Transverse colon (tissue), 4 donors: ENCODE measurements at regions not wholly inside any gene's neighbourhood (a gene's known extent, or its start where the extent isn't known, plus 50 kb on each side); places are given as distances from the start of the nearest gene placed in this dataset.

ENCODE experiments used
- DNase-seq: peaks from one replicate; pipeline ENCODE4 v3.0.0-alpha.2; 2019
- H3K27ac ChIP-seq, 4 donors: fragments of 200-600 bp; sonication (generic); 2 replicates each; pipeline ENCODE4 v1.5.1; 2016 to 2018; ENCODE audit warnings: inconsistent platforms in 4 of 4
- H3K27me3 ChIP-seq: fragments of 200-600 bp; sonication (generic); 2 replicates; pipeline ENCODE4 v1.5.1; 2017; ENCODE audit warnings: inconsistent platforms
- H3K36me3 ChIP-seq, 4 donors: fragments of 200-600 bp; sonication (generic); 2 replicates each; pipeline ENCODE4 v1.5.1; 2017 to 2019; ENCODE audit warnings: inconsistent platforms in 4 of 4
- H3K4me1 ChIP-seq, 4 donors: fragments of 200-600 bp; sonication (generic); 2 replicates each; pipeline ENCODE4 v1.5.1; 2017 to 2020; ENCODE audit warnings: inconsistent platforms in 4 of 4
- H3K4me3 ChIP-seq, 4 donors: fragments of 200-600 bp; sonication (generic); 1 replicate in 1 of 4; 2 replicates in 3 of 4; pipeline versions ENCODE4 v1.5.1 to v1.6.1; 2017 to 2019; ENCODE audit warnings: inconsistent platforms in 4 of 4
- H3K9me3 ChIP-seq, 2 donors: fragments of 200-600 bp; sonication (generic); 2 replicates each; pipeline ENCODE4 v1.5.1; 2017 to 2019; ENCODE audit warnings: inconsistent platforms in 2 of 2
- CTCF ChIP-seq, 5 experiments: fragments of 200-600 bp in 3 of 5; fragments of 450-650 bp in 2 of 5; sonication (generic) in 3 of 5; IDR thresholded peaks; 1 replicate in 2 of 5; 2 replicates in 3 of 5; pipeline ENCODE4 v1.5.1; 2016 to 2017; ENCODE audit warnings: antibody characterized with exemption in 5 of 5, inconsistent platforms in 3 of 5, mild to moderate bottlenecking in 2 of 5, moderate library complexity in 1 of 5
- EP300 ChIP-seq: sonication (generic); formaldehyde crosslinking; IDR thresholded peaks from one replicate; pipeline ENCODE4 v1.6.1; 2017; ENCODE audit warnings: antibody characterized with exemption, low read depth
- POLR2A ChIP-seq: fragments of 450-650 bp; IDR thresholded peaks from one replicate; pipeline ENCODE4 v1.6.1; 2016; ENCODE audit warnings: antibody characterized with exemption, mild to moderate bottlenecking, moderate library complexity
- POLR2AphosphoS5 ChIP-seq, 3 donors: sonication (generic); formaldehyde crosslinking; IDR thresholded peaks; one replicate each; pipeline ENCODE4 v1.6.1; 2016; ENCODE audit warnings: antibody characterized with exemption in 3 of 3
- WGBS, 2 donors: methylation state at CpG; one replicate each; pipeline ENCODE4 v1.1.5; 2018; ENCODE audit warnings: low coverage in 1 of 2; 5-methylcytosine and 5-hydroxymethylcytosine counted together
- in situ Hi-C, 4 donors: fragments of 200-750 bp; cut with MboI; loops; one replicate each; pipeline versions ENCODE4 v1.15.0 to v1.15.1; 2017; ENCODE audit warnings: low sequenced_read_pairs in 3 of 4, low pct_ligation_motif_present in 1 of 4, low pct_unique_long_range_greater_than_20kb in 1 of 4
- intact Hi-C: fragments of 100-400 bp; cut with DNase I; formaldehyde crosslinking; loops from one replicate; pipeline ENCODE4 v1.15.1; 2023; ENCODE audit warnings: low total_unique reads

DNA sequence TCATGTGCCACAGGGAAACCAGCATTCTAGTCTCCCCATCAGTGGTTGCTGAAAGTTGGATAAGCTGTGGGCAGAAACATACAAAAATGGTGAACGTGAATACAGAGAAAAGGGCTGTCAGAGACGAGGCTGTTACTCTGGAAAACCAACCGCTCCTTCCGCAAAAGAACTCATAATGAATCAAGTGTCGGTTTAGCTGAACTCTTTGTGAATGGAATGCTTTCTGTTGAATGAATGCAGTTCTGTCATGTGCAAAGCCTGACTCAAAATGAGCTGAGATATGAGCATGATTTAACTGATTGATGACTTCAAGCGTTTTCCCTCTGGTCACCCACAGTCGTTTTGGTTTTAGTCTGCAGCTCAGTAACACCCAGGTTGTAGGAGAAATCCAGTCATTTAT, 298.3 kb downstream of the ETS1 start:
- H3K4me3 ChIP-seq = no peak overlapping the region
- DNase-seq = no peak
- no peaks in the 10 kb centered on the region for H3K36me3 ChIP-seq
- H3K4me1 ChIP-seq = peaks cover 15 to 43% (median 25%) of the 10 kb centered on the region in 4 donors
- intact Hi-C loops = loop anchor here (10.0 kb wide), 1 partner anchor 546 kb away; no protein-coding TSS in a partner anchor
- no peak for TF ChIP-seq POLR2AphosphoS5 (IDR thresholded peaks at IDR 0.05)
- no peak for TF ChIP-seq CTCF (IDR thresholded peaks at IDR 0.05)
- TF ChIP-seq EP300 = no peak
- TF ChIP-seq POLR2A = no peak
- no peak overlapping the region for H3K27ac ChIP-seq
- H3K27me3 ChIP-seq = no peaks in the 10 kb centered on the region
- WGBS, 2 donors = 74 to 75% methylated on average over 5 to 7 of the region's 7 CpGs
- no peaks in the 10 kb centered on the region for H3K9me3 ChIP-seq
- in situ Hi-C loops = loop anchor here (5.0 to 25.0 kb wide), 6 partner anchors 114 to 548 kb away; no protein-coding TSS in a partner anchor

DNA sequence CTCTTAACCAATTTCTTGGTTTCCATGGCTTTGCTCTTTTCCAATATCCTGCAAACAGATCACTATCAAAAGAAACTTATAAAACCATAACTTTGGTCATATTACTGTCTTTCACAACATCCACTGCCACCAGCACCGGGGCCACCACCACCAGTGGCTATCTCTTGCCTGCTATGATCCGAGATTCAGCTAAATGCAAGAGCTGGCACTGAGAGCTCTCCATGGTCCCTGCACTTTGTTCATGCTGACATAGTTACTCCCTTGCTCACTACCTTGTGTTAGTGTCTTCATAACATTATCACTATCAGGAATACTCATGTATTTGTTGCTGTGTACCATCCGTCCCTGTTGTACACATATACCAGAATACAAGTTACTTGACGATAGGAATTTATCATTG, 299.0 kb downstream of the ETS1 start:
- TF ChIP-seq CTCF (IDR thresholded peaks at IDR 0.05) (no peak), POLR2AphosphoS5 (IDR thresholded peaks at IDR 0.05) (no peak), EP300 (no peak), POLR2A (no peak)
- no peaks in the 10 kb centered on the region for H3K36me3 ChIP-seq
- peaks cover 10 to 38% (median 23%) of the 10 kb centered on the region in 4 donors for H3K4me1 ChIP-seq
- H3K27ac ChIP-seq = no peak overlapping the region
- no peak for DNase-seq
- intact Hi-C loops = loop anchor here (10.0 kb wide), 1 partner anchor 546 kb away; no protein-coding TSS in a partner anchor
- WGBS, 2 donors = 74 to 92% methylated on average over 3 to 4 of the region's 4 CpGs
- H3K27me3 ChIP-seq = no peaks in the 10 kb centered on the region
- in situ Hi-C loops = loop anchor here (5.0 to 25.0 kb wide), 6 partner anchors 114 to 549 kb away; no protein-coding TSS in a partner anchor
- no peak overlapping the region for H3K4me3 ChIP-seq
- H3K9me3 ChIP-seq = no peaks in the 10 kb centered on the region

DNA sequence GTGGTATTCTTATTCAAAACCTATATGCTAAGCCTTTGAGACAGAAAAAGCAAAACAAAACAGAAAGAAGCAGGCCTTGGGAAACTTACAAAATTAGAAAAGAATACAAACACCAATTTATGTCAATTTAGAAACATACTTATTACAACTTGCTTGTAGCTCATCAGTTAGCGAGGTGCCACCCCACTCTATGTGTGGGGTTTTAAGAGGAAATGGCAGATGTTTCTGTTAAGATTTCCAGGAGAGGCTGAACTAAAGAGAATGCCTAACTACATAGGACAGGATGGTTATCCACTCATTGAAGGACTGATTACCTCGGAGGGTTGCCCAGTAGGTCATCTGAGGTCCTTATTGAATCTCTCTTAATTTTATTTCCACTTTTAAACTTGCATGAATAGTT, 302.0 kb downstream of the ETS1 start:
- WGBS, 2 donors = 85 to 94% methylated on average over 2 of the region's 2 CpGs
- in situ Hi-C loops = loop anchor here (5.0 to 25.0 kb wide), 6 partner anchors 111 to 552 kb away; no protein-coding TSS in a partner anchor
- H3K27me3 ChIP-seq = no peaks in the 10 kb centered on the region
- no peaks in the 10 kb centered on the region for H3K36me3 ChIP-seq
- H3K4me1 ChIP-seq = peaks cover 2 to 9% (median 5%) of the 10 kb centered on the region in 4 donors
- intact Hi-C loops = loop anchor here (10.0 kb wide), 1 partner anchor 549 kb away; no protein-coding TSS in a partner anchor
- TF ChIP-seq CTCF (IDR thresholded peaks at IDR 0.05) (no peak), POLR2AphosphoS5 (IDR thresholded peaks at IDR 0.05) (no peak), EP300 (no peak), POLR2A (no peak)
- no peaks in the 10 kb centered on the region for H3K9me3 ChIP-seq
- no peak for DNase-seq
- H3K4me3 ChIP-seq = no peak overlapping the region
- H3K27ac ChIP-seq = no peak overlapping the region

DNA sequence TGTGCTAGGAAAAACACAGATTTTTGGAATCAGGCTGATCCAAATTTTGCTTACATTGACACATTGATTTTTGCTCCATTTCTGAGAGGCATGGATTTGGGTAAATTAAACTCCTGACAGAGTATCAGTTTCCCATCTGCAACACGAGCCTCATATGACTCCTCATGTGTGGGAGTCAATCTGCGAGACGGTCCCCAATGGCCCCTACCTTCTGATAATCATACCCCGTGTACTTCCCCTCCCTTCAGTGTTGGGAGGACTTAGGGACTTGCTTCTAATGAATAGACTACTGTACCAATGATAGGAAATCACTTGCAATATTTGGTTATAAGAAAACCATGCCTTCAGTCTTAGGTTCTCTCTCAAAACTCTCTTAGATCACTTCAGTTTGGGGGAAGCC, 302.7 kb downstream of the ETS1 start:
- 75 to 98% methylated on average over 4 of the region's 4 CpGs for WGBS, 2 donors
- Histone ChIP-seq H3K4me3 (no peak overlapping the region), H3K27ac (no peak overlapping the region), H3K36me3 (no peaks in the 10 kb centered on the region), H3K27me3 (no peaks in the 10 kb centered on the region), H3K9me3 (no peaks in the 10 kb centered on the region), H3K4me1 (peaks cover 0 to 2% (median under 1%) of the 10 kb centered on the region in 4 donors)
- TF ChIP-seq POLR2AphosphoS5 (IDR thresholded peaks at IDR 0.05) = no peak
- no peak for TF ChIP-seq POLR2A
- no peak for TF ChIP-seq CTCF (IDR thresholded peaks at IDR 0.05)
- TF ChIP-seq EP300 = no peak
- no peak for DNase-seq
- in situ Hi-C loops (loop anchor here (5.0 to 25.0 kb wide), 6 partner anchors 110 to 553 kb away; no protein-coding TSS in a partner anchor), intact Hi-C loops (loop anchor here (10.0 kb wide), 1 partner anchor 550 kb away; no protein-coding TSS in a partner anchor)
